AG09309 (cell line): ENCODE measurements at regions not wholly inside any gene's neighbourhood (a gene's known extent, or its start where the extent isn't known, plus 50 kb on each side); places are given as distances from the start of the nearest gene placed in this dataset.

Experiments
- DNase-seq: peaks from one replicate; pipeline ENCODE4 v3.0.0-alpha.2; 2010; ENCODE audit warnings: low read depth
- H3K4me3 ChIP-seq: 2 replicates; pipeline ENCODE4 v1.5.1; 2011; ENCODE audit warnings: mild to moderate bottlenecking, low read depth, low read length, moderate library complexity; ENCODE audit not compliant: control insufficient read depth
- TF ChIP-seq, protein P1 (sequence below): IDR thresholded peaks from 2 replicates; pipeline ENCODE4 v1.5.1; 2011; ENCODE audit warnings: mild to moderate bottlenecking, low read depth, low read length, inconsistent platforms; ENCODE audit not compliant: insufficient read depth, control insufficient read depth; ENCODE audit errors: missing control alignments

DNA sequence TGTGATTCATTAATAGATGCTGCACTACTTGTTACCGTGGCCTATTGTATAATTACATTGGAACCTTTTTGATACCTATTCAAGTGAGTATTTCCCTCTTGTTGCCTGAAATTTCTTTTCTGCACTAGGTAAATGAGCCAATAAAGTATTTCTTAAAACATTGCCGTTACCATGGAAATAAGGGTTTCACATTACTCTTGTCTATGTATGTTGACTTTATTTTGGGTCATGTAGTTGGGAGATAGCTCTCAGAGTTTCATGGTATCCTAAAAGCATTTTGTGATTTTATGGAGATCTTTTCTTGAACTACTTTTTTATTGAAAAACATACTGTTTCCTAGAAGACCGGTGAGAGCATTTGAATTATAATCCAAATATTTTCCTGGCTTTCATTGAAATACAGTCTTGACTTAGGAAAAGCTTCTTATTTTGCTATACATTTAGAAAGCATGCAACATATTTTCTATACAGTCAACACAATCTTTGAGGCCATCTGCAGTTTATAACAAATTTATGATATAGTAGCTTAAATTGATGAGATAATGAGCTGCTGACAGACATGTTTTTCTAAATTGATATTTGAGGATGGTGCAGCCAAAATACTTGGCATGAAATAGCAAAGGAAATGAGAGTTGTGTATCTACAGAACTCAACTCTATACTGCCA, 650.4 kb downstream of the RFPL4B start:
- DNase-seq, result no peak

DNA sequence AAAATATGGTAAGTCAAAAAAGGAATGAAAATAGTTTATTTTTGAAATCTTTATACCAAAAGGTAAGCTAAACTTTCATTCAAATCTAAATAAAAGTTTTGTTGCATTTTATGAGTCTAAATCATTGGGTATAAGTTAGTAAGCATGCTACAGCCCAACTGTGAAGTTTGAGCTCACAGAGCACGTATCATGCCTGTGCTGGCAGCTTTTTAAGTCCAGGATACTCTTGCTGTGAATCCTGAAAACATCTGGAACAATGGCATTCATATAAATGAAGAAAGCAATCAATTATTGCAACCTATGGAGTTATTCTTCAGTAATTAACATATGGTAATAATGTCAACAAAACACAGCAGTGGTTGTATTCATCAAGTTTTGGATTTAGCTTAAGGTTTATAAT, 656.9 kb downstream of the RFPL4B start:
- H3K4me3 ChIP-seq, result no peak overlapping the region
- no peak for DNase-seq
- TF ChIP-seq, protein P1, sequence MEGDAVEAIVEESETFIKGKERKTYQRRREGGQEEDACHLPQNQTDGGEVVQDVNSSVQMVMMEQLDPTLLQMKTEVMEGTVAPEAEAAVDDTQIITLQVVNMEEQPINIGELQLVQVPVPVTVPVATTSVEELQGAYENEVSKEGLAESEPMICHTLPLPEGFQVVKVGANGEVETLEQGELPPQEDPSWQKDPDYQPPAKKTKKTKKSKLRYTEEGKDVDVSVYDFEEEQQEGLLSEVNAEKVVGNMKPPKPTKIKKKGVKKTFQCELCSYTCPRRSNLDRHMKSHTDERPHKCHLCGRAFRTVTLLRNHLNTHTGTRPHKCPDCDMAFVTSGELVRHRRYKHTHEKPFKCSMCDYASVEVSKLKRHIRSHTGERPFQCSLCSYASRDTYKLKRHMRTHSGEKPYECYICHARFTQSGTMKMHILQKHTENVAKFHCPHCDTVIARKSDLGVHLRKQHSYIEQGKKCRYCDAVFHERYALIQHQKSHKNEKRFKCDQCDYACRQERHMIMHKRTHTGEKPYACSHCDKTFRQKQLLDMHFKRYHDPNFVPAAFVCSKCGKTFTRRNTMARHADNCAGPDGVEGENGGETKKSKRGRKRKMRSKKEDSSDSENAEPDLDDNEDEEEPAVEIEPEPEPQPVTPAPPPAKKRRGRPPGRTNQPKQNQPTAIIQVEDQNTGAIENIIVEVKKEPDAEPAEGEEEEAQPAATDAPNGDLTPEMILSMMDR, result no peak

More for the DNA sequence above, 650.4 kb downstream of the RFPL4B start:
- TF ChIP-seq, protein P1, result no peak
- no peak overlapping the region for H3K4me3 ChIP-seq

DNA sequence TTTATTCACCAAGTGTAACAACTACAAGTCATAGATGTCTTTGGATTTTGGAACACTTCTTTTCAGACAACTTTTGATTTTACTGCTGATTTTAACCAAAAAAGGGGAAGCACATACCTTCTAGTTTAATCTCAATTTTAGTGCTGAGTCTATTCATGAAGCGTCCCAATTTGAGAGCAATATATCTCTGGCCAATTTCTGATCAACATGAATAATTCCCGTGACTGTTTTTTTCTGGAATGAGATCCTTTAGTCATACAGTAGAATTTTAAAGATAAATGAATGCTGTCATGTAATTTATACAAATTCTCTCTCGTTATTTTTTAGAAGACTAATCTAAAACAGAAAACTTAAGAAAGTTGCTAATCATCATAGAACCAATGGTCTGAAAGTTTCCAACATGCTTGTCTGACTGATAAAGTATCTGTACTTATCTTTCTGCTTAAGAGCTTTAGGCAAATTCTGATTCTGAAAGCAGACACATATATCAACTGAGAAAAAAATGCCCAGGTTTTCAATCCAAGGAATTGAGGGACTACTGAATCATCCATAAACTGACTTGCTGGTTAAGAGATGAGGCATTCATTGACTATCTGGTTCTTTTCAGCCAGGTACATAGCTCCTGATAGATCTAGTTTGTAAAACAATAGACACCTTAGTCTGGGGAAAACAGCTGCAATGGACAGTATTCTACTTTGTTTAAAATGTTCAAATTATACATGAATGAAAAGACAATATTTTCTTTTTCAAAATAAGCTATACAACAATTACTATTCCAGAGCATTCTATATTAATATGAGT, 657.5 kb downstream of the RFPL4B start:
- DNase-seq, result no peak
- TF ChIP-seq, protein P1, result no peak
- H3K4me3 ChIP-seq, result no peak overlapping the region

DNA sequence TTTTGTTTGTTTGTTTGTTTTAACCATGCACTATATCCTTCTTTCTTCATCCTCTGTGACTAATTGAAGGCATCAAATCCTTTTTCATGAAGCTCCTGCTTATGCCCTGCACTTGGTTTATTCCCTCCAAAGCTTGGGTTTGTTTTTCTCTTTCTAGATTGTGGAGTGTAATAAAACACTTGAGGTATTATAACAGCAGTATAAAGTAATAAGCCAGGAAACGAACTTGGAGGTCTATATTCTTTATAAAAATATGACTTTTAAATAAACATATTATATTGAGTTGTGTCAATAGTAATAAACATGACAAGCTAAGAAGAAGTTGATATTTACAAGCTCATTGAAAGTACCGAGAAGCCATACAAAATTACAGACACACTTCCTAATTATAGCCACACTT, 659.4 kb downstream of the RFPL4B start:
- no peak overlapping the region for H3K4me3 ChIP-seq
- TF ChIP-seq, protein P1, result no peak
- no peak for DNase-seq

DNA sequence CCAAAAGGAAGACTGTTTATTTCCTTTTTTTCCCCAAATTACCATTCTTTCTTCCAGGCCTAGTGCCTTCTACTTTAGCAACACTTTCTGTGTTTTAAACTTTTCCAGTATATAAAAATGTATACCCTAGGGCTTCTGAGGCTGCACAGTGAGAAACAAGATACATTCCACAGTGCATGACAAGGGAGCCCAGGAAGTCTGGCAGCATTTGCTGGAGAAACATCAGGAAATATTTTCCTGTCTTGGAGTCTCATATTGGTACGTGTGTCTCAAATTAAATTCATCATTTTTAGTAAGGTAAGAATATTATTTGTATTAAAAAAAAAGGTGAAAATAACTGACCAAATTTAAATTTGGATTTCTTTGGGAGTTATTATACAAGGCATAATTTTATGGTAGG, 662.6 kb downstream of the RFPL4B start:
- no peak overlapping the region for H3K4me3 ChIP-seq
- TF ChIP-seq, protein P1, result no peak
- no peak for DNase-seq

DNA sequence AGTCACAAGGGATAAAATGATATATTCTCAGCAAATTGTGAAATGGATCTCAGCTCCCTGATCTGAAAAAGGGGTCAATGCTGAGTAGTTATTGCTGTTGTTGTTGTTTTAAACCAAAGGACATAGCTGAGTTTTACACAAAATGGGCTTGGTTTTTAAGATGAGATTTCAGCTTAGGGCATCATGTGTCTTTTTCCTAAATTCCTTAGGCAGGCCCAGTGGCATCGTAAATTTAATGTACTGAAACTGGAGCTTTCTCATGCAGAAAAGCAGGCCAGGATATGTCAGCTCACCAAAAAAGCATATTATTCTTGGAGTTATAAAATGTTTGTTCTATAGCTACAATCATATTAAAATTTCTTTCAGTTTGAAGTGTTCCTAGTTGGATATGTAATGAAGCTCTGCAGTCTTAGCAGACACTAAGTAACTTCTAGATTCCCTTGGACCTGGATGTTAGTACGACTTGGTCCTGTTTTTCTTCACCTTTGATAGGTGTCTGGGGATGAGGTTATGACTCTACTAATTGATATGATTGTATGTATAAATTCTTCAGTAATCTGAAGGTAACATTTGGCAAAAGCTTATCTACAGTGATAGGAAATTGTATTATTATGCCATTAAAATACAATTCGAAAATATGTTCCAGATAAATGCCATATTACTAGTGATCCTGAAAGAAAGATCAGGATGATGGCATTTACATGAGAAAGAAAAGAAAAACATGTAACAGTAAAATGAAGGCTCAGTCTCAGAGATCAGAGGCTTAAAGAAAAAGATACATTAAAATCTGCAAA, 663.3 kb downstream of the RFPL4B start:
- H3K4me3 ChIP-seq, result no peak overlapping the region
- TF ChIP-seq, protein P1, result no peak
- DNase-seq, result no peak
